Thyroid gland (tissue), 4 donors: ENCODE measurements at regions not wholly inside any gene's neighbourhood (a gene's known extent, or its start where the extent isn't known, plus 50 kb on each side); places are given as distances from the start of the nearest gene placed in this dataset.
"Not testable (repeated sequence)": the region's sequence is repeated elsewhere in the genome, so short reads cannot be mapped to it uniquely, and the experiment has no call there.

Source experiments
- DNase-seq, 2 donors: peaks; one replicate each; pipeline ENCODE4 v3.0.0-alpha.2; 2019
- H3K27ac ChIP-seq, 3 donors: fragments of 200-600 bp; sonication (generic); 1 replicate in 2 of 3; 2 replicates in 1 of 3; pipeline ENCODE4 v1.5.1; 2016 to 2019; ENCODE audit warnings: mild to moderate bottlenecking in 1 of 3, moderate library complexity in 1 of 3
- H3K27me3 ChIP-seq: fragments of 200-600 bp; sonication (generic); one replicate; pipeline ENCODE4 v1.5.1; 2019
- H3K36me3 ChIP-seq, 2 donors: fragments of 200-600 bp; sonication (generic); one replicate each; pipeline ENCODE4 v1.5.1; 2016 to 2019
- H3K4me1 ChIP-seq, 2 donors: fragments of 200-600 bp; sonication (generic); one replicate each; pipeline ENCODE4 v1.5.1; 2017 to 2019
- H3K4me3 ChIP-seq, 3 donors: fragments of 200-600 bp; sonication (generic); replicated peaks in 1 of 3; 1 replicate in 2 of 3; 2 replicates in 1 of 3; pipeline ENCODE4 v1.5.1; 2016; ENCODE audit warnings: mild to moderate bottlenecking in 1 of 3
- H3K9me3 ChIP-seq: fragments of 200-600 bp; sonication (generic); one replicate; pipeline ENCODE4 v1.5.1; 2017
- POLR2A ChIP-seq, 2 donors: fragments of 450-650 bp; IDR thresholded peaks; one replicate each; pipeline ENCODE4 v1.6.1; 2017; ENCODE audit warnings: antibody characterized with exemption in 2 of 2, mild to moderate bottlenecking in 2 of 2, moderate library complexity in 1 of 2
- WGBS, 2 donors: methylation state at CpG; one replicate each; pipeline ENCODE4 v1.1.5; 2017; 5-methylcytosine and 5-hydroxymethylcytosine counted together
- intact Hi-C: fragments of 100-400 bp; cut with DNase I; formaldehyde crosslinking; loops from one replicate; pipeline ENCODE4 v1.15.1; 2023
- TF ChIP-seq, protein P1 (sequence below), 6 experiments: fragments of 200-600 bp in 3 of 6; fragments of 450-650 bp in 3 of 6; sonication (generic) in 3 of 6; IDR thresholded peaks; one replicate each; pipeline ENCODE4 v1.5.1; 2016 to 2019; ENCODE audit warnings: antibody characterized with exemption in 6 of 6, mild to moderate bottlenecking in 2 of 6, inconsistent platforms in 1 of 6, moderate library complexity in 1 of 6

GRCh38 chr12:25682421-25682820 is 129.3 kb upstream of the LMNTD1 start:
- Histone ChIP-seq H3K4me1 (no peaks in the 10 kb centered on the region), H3K27ac (no peak overlapping the region), H3K36me3 (no peaks in the 10 kb centered on the region), H3K9me3 (no peaks in the 10 kb centered on the region), H3K27me3 (no peaks in the 10 kb centered on the region), H3K4me3 (no peak overlapping the region)
- no peak for DNase-seq
- intact Hi-C loops, result no loop called here
- 100% methylated on average over 1 of the region's 1 CpG for WGBS, 2 donors
- no peak for TF ChIP-seq POLR2A (IDR thresholded peaks at IDR 0.05)
- TF ChIP-seq, protein P1, sequence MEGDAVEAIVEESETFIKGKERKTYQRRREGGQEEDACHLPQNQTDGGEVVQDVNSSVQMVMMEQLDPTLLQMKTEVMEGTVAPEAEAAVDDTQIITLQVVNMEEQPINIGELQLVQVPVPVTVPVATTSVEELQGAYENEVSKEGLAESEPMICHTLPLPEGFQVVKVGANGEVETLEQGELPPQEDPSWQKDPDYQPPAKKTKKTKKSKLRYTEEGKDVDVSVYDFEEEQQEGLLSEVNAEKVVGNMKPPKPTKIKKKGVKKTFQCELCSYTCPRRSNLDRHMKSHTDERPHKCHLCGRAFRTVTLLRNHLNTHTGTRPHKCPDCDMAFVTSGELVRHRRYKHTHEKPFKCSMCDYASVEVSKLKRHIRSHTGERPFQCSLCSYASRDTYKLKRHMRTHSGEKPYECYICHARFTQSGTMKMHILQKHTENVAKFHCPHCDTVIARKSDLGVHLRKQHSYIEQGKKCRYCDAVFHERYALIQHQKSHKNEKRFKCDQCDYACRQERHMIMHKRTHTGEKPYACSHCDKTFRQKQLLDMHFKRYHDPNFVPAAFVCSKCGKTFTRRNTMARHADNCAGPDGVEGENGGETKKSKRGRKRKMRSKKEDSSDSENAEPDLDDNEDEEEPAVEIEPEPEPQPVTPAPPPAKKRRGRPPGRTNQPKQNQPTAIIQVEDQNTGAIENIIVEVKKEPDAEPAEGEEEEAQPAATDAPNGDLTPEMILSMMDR (IDR thresholded peaks at IDR 0.05), result no peak

DNA sequence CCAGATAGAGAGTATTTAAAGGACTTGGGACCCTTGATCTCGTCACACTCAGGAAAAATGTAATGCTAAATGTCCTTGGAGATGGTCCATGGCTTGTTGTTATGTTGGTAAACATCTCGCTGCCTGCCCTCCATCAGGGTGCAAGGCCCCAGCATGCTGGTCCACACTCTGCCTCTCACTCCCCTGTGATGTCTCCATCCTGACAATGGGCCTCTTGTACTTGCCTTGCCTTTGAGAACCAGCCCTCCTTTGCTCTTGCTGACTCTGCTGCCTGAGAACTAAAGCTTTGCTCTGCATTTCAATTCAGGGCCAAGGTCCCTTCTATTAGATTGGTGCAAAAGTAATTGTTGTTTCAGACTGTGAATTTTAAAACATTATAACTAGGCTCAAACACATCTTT is 131.0 kb upstream of the LMNTD1 start:
- DNase-seq, result no peak
- no peaks in the 10 kb centered on the region for H3K36me3 ChIP-seq
- no peaks in the 10 kb centered on the region for H3K9me3 ChIP-seq
- no peak overlapping the region for H3K4me3 ChIP-seq
- no peak for TF ChIP-seq POLR2A (IDR thresholded peaks at IDR 0.05)
- TF ChIP-seq, protein P1 (IDR thresholded peaks at IDR 0.05), result no peak
- intact Hi-C loops, result no loop called here
- no peaks in the 10 kb centered on the region for H3K4me1 ChIP-seq
- H3K27ac ChIP-seq, result no peak overlapping the region
- 90 to 93% methylated on average over 2 of the region's 2 CpGs for WGBS, 2 donors
- H3K27me3 ChIP-seq, result no peaks in the 10 kb centered on the region

- Histone ChIP-seq H3K27me3 (no peaks in the 10 kb centered on the region), H3K4me3 (no peak overlapping the region), H3K4me1 (peaks cover 5 to 13% of the 10 kb centered on the region in 2 donors), H3K27ac (no peak overlapping the region), H3K36me3 (no peaks in the 10 kb centered on the region), H3K9me3 (no peaks in the 10 kb centered on the region)
- 98 to 99% methylated on average over 10 to 12 of the region's 19 CpGs for WGBS, 2 donors
- TF ChIP-seq, protein P1 (IDR thresholded peaks at IDR 0.05), result no peak
- TF ChIP-seq POLR2A (IDR thresholded peaks at IDR 0.05), result no peak
- intact Hi-C loops, result no loop called here
- DNase-seq, result no peak
Observed at GRCh38 chr12:25686351-25686750, 133.3 kb upstream of the LMNTD1 start.

- Histone ChIP-seq H3K36me3 (no peaks in the 10 kb centered on the region), H3K27me3 (no peaks in the 10 kb centered on the region), H3K4me1 (peaks cover 12 to 14% of the 10 kb centered on the region in 2 donors), H3K9me3 (no peaks in the 10 kb centered on the region), H3K27ac (no peak overlapping the region), H3K4me3 (no peak overlapping the region)
- 89 to 99% methylated on average over 6 of the region's 6 CpGs for WGBS, 2 donors
- intact Hi-C loops, result no loop called here
- no peak for DNase-seq
- TF ChIP-seq, protein P1 (IDR thresholded peaks at IDR 0.05), result no peak
- TF ChIP-seq POLR2A (IDR thresholded peaks at IDR 0.05), result no peak
Observed at GRCh38 chr12:25687226-25687625, 134.1 kb upstream of the LMNTD1 start.

DNA sequence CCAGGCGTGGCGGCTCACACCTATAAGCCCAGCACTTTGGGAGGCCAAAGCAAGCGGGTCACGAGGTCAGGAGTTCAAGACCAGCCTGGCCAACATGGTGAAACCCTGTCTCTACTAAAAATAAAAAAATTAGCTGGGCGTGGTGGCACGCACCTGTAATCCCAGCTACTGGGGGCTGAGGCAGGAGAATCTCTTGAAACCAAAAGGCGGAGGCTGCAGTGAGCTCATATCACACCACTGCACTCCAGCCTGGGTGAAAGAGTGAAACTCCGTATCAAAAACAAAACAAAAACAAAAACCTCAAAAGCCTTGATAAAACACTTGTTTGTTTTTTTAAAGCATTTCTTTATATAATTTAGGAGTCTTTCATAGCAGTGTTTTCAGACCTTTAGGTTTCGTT is 135.8 kb upstream of the LMNTD1 start:
- H3K27me3 ChIP-seq, intact Hi-C loops, H3K36me3 ChIP-seq, H3K9me3 ChIP-seq, H3K27ac ChIP-seq, DNase-seq, H3K4me3 ChIP-seq: not testable (repeated sequence)
- peaks cover 20 to 24% of the 10 kb centered on the region in 2 donors for H3K4me1 ChIP-seq
- WGBS, 2 donors, result 93 to 96% methylated on average over 9 of the region's 9 CpGs

DNA sequence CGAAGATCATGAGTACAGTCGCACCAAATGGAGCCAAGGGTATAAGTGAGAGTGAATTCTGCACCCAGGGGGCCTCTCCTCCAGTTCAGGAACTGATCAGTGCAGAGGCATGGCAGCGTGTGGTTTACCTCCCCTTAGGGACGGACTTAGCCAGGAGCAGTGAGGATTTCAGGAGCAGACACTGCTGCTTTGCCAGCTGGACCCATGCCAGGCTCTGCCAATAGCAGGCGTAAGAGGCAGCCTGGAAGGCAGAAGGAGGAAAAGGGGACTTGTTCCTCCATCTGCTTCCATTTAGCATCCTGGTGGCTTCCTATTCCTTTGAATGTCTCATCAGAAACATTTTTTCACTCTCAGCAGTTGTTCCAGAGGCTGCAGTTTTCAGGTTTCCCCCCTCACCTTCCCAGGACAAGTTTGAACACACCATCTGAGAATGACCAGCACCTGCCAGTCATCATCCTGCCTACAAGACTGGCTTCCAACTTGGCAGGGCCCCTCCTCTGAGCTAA is 137.0 kb upstream of the LMNTD1 start:
- intact Hi-C loops, result no loop called here
- Histone ChIP-seq H3K27me3 (no peaks in the 10 kb centered on the region), H3K9me3 (no peaks in the 10 kb centered on the region), H3K4me1 (peaks cover 20 to 24% of the 10 kb centered on the region in 2 donors), H3K27ac (peak overlapping the region in 1 of 3 donors; percentile 12), H3K4me3 (no peak overlapping the region), H3K36me3 (no peaks in the 10 kb centered on the region)
- peak; percentile 86 to 92 for DNase-seq
- TF ChIP-seq, protein P1 (IDR thresholded peaks at IDR 0.05), result no peak
- no peak for TF ChIP-seq POLR2A (IDR thresholded peaks at IDR 0.05)
- 31 to 50% methylated on average over 5 of the region's 5 CpGs for WGBS, 2 donors
